ENCODE measurements at regions not wholly inside any gene's neighbourhood (a gene's known extent, or its start where the extent isn't known, plus 50 kb on each side); places are given as distances from the start of the nearest gene placed in this dataset.

- ChIA-PET CTCF (interaction anchor here (1.2 kb wide), 1 partner anchor 25 kb away, joined by 3 read pairs; no protein-coding TSS in a partner anchor), POLR2A (no interaction called here)
- DNase-seq (ENCODE audit: low read depth), result peak; percentile 11
- H3K27me3 ChIP-seq (ENCODE audit: control insufficient read depth, insufficient read depth, low read length), result no peaks in the 10 kb centered on the region
- TF ChIP-seq CTCF (IDR thresholded peaks at IDR 0.05; ENCODE audit: insufficient read depth, low read depth, low read length), result no peak
- H3K4me3 ChIP-seq (ENCODE audit: low read depth, low read length), result no peak overlapping the region
- H3K36me3 ChIP-seq (ENCODE audit: control insufficient read depth, insufficient read depth, low read length), result no peaks in the 10 kb centered on the region
Measured at GRCh38 chr2:176584333-176584732, 315.1 kb downstream of the MTX2 start.

- ChIA-PET POLR2A (no interaction called here), CTCF (interaction anchor here (1.0 to 3.7 kb wide), 5 partner anchors 10 to 131 kb away, joined by 3 to 15 read pairs (median 5); no protein-coding TSS in a partner anchor)
- H3K4me3 ChIP-seq (ENCODE audit: low read depth, low read length), result no peak overlapping the region
- DNase-seq (ENCODE audit: low read depth), result no peak
- no peak for TF ChIP-seq CTCF (IDR thresholded peaks at IDR 0.05; ENCODE audit: insufficient read depth, low read depth, low read length)
- H3K36me3 ChIP-seq (ENCODE audit: control insufficient read depth, insufficient read depth, low read length), result no peaks in the 10 kb centered on the region
- H3K27me3 ChIP-seq (ENCODE audit: control insufficient read depth, insufficient read depth, low read length), result no peaks in the 10 kb centered on the region
Measured at GRCh38 chr2:176585291-176585690, 316.0 kb downstream of the MTX2 start.

GRCh38 chr2:176585791-176586190 is 316.5 kb downstream of the MTX2 start:
- ChIA-PET POLR2A (no interaction called here), CTCF (interaction anchor here (1.0 to 3.7 kb wide), 6 partner anchors 11 to 459 kb away, joined by 3 to 15 read pairs (median 4); no protein-coding TSS in a partner anchor)
- Histone ChIP-seq H3K36me3 (ENCODE audit: control insufficient read depth, insufficient read depth, low read length) (no peaks in the 10 kb centered on the region), H3K4me3 (ENCODE audit: low read depth, low read length) (no peak overlapping the region), H3K27me3 (ENCODE audit: control insufficient read depth, insufficient read depth, low read length) (no peaks in the 10 kb centered on the region)
- DNase-seq (ENCODE audit: low read depth), result no peak
- TF ChIP-seq CTCF (IDR thresholded peaks at IDR 0.05; ENCODE audit: insufficient read depth, low read depth, low read length), result no peak

- no peak for TF ChIP-seq CTCF (IDR thresholded peaks at IDR 0.05; ENCODE audit: insufficient read depth, low read depth, low read length)
- H3K36me3 ChIP-seq (ENCODE audit: control insufficient read depth, insufficient read depth, low read length), result no peaks in the 10 kb centered on the region
- no peak for DNase-seq (ENCODE audit: low read depth)
- peaks cover 2% of the 10 kb centered on the region; the same call in 1 of the 2 replicates for H3K27me3 ChIP-seq (ENCODE audit: control insufficient read depth, insufficient read depth, low read length)
- no peak overlapping the region for H3K4me3 ChIP-seq (ENCODE audit: low read depth, low read length)
- CTCF ChIA-PET, result interaction anchor here (0.8 to 1.0 kb wide), 2 partner anchors 9 to 16 kb away, joined by 3 read pairs; no protein-coding TSS in a partner anchor
- POLR2A ChIA-PET, result no interaction called here
Measured at GRCh38 chr2:176589287-176589686, 320.0 kb downstream of the MTX2 start.

- no peak overlapping the region for H3K4me3 ChIP-seq (ENCODE audit: low read depth, low read length)
- H3K36me3 ChIP-seq (ENCODE audit: control insufficient read depth, insufficient read depth, low read length), result no peaks in the 10 kb centered on the region
- DNase-seq (ENCODE audit: low read depth), result no peak
- H3K27me3 ChIP-seq (ENCODE audit: control insufficient read depth, insufficient read depth, low read length), result peaks cover 2% of the 10 kb centered on the region; the same call in 1 of the 2 replicates
- ChIA-PET POLR2A (no interaction called here), CTCF (interaction anchor here (0.8 to 1.0 kb wide), 2 partner anchors 8 to 15 kb away, joined by 3 read pairs; no protein-coding TSS in a partner anchor)
- TF ChIP-seq CTCF (IDR thresholded peaks at IDR 0.05; ENCODE audit: insufficient read depth, low read depth, low read length), result no peak
Measured at GRCh38 chr2:176589825-176590440, 320.7 kb downstream of the MTX2 start.
